C4-2B (cell line): ENCODE measurements at regions not wholly inside any gene's neighbourhood (a gene's known extent, or its start where the extent isn't known, plus 50 kb on each side); places are given as distances from the start of the nearest gene placed in this dataset.

Source experiments
- H3K27ac ChIP-seq: fragments of 450-650 bp; 2 replicates; pipeline ENCODE4 v1.5.1; 2017
- CTCF ChIP-seq: fragments of 450-650 bp; conservative IDR thresholded peaks from 2 replicates; pipeline ENCODE4 v1.5.1; 2017; ENCODE audit warnings: mild to moderate bottlenecking
- ZFX ChIP-seq: fragments of 450-650 bp; IDR thresholded peaks from 2 replicates; pipeline ENCODE4 v1.6.1; 2017

DNA sequence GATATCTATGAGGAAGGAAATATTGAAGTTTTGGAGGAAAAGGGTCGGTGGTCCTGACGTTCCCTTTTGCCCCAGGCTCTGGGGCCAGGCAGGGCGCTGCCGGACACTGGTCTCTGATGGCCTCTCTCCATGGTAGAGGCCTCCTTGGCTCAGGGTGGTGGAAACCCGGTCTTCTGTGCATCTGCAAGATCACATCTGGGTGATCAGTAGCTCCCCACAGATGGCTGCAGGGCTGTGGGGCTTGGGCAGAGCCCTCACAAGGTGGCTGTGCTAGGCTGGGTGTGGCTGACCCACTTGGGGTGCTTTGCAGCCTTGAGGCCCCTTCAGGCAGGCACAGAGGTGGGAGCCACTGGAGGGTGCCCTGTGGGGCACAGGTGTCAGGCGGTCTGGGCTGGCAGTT is 53.9 kb upstream of the RNU6ATAC start:
- TF ChIP-seq ZFX = no peak
- TF ChIP-seq CTCF = no peak
- no peak overlapping the region for H3K27ac ChIP-seq

- no peak for TF ChIP-seq ZFX
- no peak overlapping the region for H3K27ac ChIP-seq
These were observed 55.3 kb upstream of the RNU6ATAC start for GRCh38 chr9:134219646-134220060.

DNA sequence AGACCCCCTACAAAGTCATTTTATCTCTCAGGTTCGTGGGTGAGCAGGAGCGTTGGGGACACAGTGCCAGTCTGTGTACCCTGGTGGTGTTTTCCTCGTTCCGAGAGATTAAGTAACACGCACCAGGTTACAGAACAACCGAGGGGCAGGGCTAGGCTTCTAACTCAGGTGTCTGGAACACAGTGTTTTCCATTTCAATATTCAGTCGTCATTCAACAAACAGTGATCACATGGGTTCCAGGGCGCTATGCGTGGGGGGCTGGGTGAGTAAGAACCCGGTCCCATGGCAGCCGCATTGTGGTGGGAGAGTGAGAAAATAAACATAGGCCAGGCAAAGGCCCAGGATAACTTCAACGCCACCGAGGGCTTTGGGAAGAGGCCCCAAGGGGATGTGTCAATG is 55.9 kb upstream of the RNU6ATAC start:
- no peak overlapping the region for H3K27ac ChIP-seq
- TF ChIP-seq ZFX (no peak), CTCF (no peak)

DNA sequence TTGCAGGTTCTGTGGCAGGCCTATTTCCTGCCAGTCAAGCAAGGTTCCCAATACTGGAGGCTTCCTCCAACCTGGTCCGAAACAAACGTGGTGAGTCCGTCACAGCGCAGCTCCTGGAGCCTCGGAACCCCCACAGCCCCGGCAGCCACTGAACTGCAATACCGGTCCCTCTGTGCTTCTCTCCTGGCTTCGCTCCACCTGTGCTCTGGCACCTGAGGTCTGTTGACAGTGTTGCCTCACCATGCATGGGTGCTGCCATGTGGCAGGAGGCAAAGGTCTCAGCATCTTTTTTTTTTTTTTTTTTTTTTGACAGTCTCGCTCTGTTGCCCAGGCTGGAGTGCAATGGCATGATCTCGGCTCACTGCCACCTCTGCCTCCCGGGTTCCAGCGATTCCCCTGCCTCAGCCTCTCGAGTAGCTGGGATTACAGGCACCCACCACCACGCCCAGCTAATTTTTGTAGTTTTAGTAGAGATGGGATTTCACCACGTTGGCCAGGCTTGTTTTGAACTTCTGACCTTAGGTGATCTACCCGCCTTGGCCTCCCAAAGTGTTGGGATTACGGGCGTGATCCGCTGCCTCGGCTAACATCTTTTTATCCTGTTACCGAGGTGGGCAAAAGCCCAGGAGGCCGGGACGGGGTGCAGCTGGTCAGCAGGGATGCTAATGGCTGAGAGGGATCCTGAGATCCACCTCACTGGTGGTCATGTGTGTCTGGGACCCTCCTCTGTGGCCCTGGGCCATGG is 57.1 kb upstream of the RNU6ATAC start:
- no peak overlapping the region for H3K27ac ChIP-seq
- no peak for TF ChIP-seq ZFX
- no peak for TF ChIP-seq CTCF

GRCh38 chr9:134222018-134222573 is 57.7 kb upstream of the RNU6ATAC start:
- H3K27ac ChIP-seq = no peak overlapping the region
- TF ChIP-seq CTCF (no peak), ZFX (no peak)

DNA sequence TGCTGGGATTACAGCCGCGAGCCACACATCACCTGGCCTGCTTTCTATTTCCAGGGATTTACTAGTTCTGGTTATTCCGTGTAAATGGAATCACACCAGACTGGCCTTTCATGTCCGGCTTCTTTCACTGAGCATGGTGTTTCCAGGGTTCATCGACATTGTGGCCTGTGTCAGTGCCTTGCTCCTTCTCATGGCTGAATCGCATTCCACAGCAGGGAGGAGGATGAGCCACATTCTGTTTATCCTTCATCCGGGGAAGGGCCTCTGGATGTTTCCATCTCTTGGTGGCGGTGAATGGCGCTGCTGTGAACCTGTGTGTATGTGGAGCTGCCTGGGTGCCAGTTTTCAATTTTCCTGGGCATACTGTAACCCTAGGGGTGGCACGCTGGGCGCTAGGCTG is 58.7 kb upstream of the RNU6ATAC start:
- H3K27ac ChIP-seq = no peak overlapping the region

GRCh38 chr9:134223591-134224122 is 59.3 kb upstream of the RNU6ATAC start:
- TF ChIP-seq ZFX (no peak), CTCF (no peak)
- no peak overlapping the region for H3K27ac ChIP-seq

More for the DNA sequence above, 58.7 kb upstream of the RNU6ATAC start:
- TF ChIP-seq CTCF = no peak
- no peak for TF ChIP-seq ZFX
